HG03097 (cell line): ENCODE measurements at regions not wholly inside any gene's neighbourhood (a gene's known extent, or its start where the extent isn't known, plus 50 kb on each side); places are given as distances from the start of the nearest gene placed in this dataset.
"Not testable (repeated sequence)": the region's sequence is repeated elsewhere in the genome, so short reads cannot be mapped to it uniquely, and the experiment has no call there.

Experiments
- ATAC-seq: cut with Tn5 transposase; IDR thresholded peaks from one replicate; pipeline ENCODE4 v1.9.1; 2021; ENCODE audit not compliant: unreplicated experiment, low FRiP score

GRCh38 chr6:40661726-40662125, 74.6 kb upstream of the LRFN2 start:
- ATAC-seq = no peak

- ATAC-seq = not testable (repeated sequence)
Observed at GRCh38 chr6:40656772-40657171, 69.6 kb upstream of the LRFN2 start.

- ATAC-seq = no peak
Observed at GRCh38 chr6:40654828-40655227, 67.7 kb upstream of the LRFN2 start.

GRCh38 chr6:40645043-40645442, 57.9 kb upstream of the LRFN2 start:
- ATAC-seq = no peak

DNA sequence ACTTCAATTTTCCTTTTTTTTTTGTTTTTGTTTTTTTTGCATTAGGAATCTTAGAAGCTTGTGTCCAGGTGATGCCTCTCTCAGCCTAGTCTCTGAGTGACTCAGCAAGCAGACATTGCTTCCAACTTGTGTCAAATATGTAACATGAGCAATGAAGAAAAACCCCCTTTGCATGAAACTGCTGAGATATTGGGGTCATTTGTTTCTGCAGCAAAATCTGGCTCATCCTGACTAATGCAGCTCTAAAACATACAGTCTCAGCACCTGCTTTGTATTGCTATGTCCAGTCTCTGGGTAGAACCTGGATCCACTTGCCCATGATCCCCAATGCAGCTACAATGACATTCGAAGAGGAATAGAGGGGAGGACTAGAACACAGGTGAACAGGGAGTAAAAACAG, 55.7 kb upstream of the LRFN2 start:
- no peak for ATAC-seq

- no peak for ATAC-seq
Observed at GRCh38 chr6:40642190-40642589, 55.0 kb upstream of the LRFN2 start.

- ATAC-seq = no peak
Observed at GRCh38 chr6:40640599-40641227, 53.5 kb upstream of the LRFN2 start.
